ENCODE measurements at regions not wholly inside any gene's neighbourhood (a gene's known extent, or its start where the extent isn't known, plus 50 kb on each side); places are given as distances from the start of the nearest gene placed in this dataset.

GRCh38 chr2:59259913-59260312, 1018.8 kb upstream of the FANCL start:
- TF ChIP-seq, protein P1, sequence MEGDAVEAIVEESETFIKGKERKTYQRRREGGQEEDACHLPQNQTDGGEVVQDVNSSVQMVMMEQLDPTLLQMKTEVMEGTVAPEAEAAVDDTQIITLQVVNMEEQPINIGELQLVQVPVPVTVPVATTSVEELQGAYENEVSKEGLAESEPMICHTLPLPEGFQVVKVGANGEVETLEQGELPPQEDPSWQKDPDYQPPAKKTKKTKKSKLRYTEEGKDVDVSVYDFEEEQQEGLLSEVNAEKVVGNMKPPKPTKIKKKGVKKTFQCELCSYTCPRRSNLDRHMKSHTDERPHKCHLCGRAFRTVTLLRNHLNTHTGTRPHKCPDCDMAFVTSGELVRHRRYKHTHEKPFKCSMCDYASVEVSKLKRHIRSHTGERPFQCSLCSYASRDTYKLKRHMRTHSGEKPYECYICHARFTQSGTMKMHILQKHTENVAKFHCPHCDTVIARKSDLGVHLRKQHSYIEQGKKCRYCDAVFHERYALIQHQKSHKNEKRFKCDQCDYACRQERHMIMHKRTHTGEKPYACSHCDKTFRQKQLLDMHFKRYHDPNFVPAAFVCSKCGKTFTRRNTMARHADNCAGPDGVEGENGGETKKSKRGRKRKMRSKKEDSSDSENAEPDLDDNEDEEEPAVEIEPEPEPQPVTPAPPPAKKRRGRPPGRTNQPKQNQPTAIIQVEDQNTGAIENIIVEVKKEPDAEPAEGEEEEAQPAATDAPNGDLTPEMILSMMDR (IDR thresholded peaks at IDR 0.05), result no peak
- TF ChIP-seq POLR2A (IDR thresholded peaks at IDR 0.05), result no peak
